CD4-positive, alpha-beta T cell (primary cell): ENCODE measurements at regions not wholly inside any gene's neighbourhood (a gene's known extent, or its start where the extent isn't known, plus 50 kb on each side); places are given as distances from the start of the nearest gene placed in this dataset.
"Not testable (repeated sequence)": the region's sequence is repeated elsewhere in the genome, so short reads cannot be mapped to it uniquely, and the experiment has no call there.

ENCODE experiments used
- ATAC-seq: fragments of 200-7000 bp; cut with Tn5 transposase; one replicate; pipeline ENCODE4 v1.10.0; 2022; ENCODE audit warnings: mild to moderate bottlenecking; ENCODE audit not compliant: poor library complexity
- CTCF ChIA-PET: fragments of 350-600 bp; sonication (Branson Sonifier 250); formaldehyde crosslinking; loops from one replicate; lab custom pipeline; 2021; ENCODE audit warnings: antibody characterized with exemption, inconsistent platforms; lab: Charles Lee
- POLR2A ChIA-PET: fragments of 350-600 bp; sonication (Branson Sonifier 250); formaldehyde crosslinking; loops from one replicate; lab custom pipeline; 2021; ENCODE audit warnings: antibody characterized with exemption, inconsistent platforms; lab: Charles Lee
- DNase-seq, 14 experiments: peaks; one replicate each; pipeline ENCODE4 v3.0.0-alpha.2; 2013 to 2020; ENCODE audit warnings: mixed read lengths in 2 of 14
- H3K27ac ChIP-seq, 2 donors: one replicate each; pipeline versions ENCODE4 v1.5.1 to v1.7.0; 2013; ENCODE audit warnings: low read length in 2 of 2, low read depth in 1 of 2, mild to moderate bottlenecking in 1 of 2
- H3K27me3 ChIP-seq, 2 experiments: 1 replicate in 1 of 2; 2 replicates in 1 of 2; pipeline versions ENCODE4 v1.6.1 to v1.7.0; 2013; ENCODE audit warnings: low read length in 2 of 2, control low read depth in 1 of 2, mild to moderate bottlenecking in 1 of 2, moderate library complexity in 1 of 2; ENCODE audit not compliant: insufficient read depth in 2 of 2, control insufficient read depth in 1 of 2
- H3K36me3 ChIP-seq: one replicate; pipeline ENCODE4 v1.6.1; 2013; ENCODE audit warnings: low read length, control low read depth; ENCODE audit not compliant: insufficient read depth
- H3K4me1 ChIP-seq: one replicate; pipeline ENCODE4 v1.6.1; 2013; ENCODE audit warnings: low read length, control low read depth; ENCODE audit not compliant: insufficient read depth
- H3K4me3 ChIP-seq: one replicate; pipeline ENCODE4 v1.5.1; 2013; ENCODE audit warnings: mild to moderate bottlenecking, low read length, moderate library complexity
- H3K9me3 ChIP-seq, 2 experiments: 1 replicate in 1 of 2; 2 replicates in 1 of 2; pipeline versions ENCODE4 v1.6.1 to v1.7.0; 2013; ENCODE audit warnings: low read length in 2 of 2, mild to moderate bottlenecking in 2 of 2, control low read depth in 1 of 2, moderate library complexity in 1 of 2; ENCODE audit not compliant: control insufficient read depth in 1 of 2, insufficient read depth in 1 of 2
- H3K27ac Mint-ChIP-seq: one replicate; pipeline ENCODE4 v1.8.0; 2020; ENCODE audit warnings: mixed read lengths
- H3K27me3 Mint-ChIP-seq: one replicate; pipeline ENCODE4 v1.8.0; 2021; ENCODE audit warnings: mixed read lengths
- H3K36me3 Mint-ChIP-seq: one replicate; pipeline ENCODE4 v1.8.0; 2021; ENCODE audit warnings: low read depth, mixed read lengths
- H3K4me1 Mint-ChIP-seq: one replicate; pipeline ENCODE4 v1.8.0; 2021; ENCODE audit warnings: low read depth, mixed read lengths
- H3K4me3 Mint-ChIP-seq: one replicate; pipeline ENCODE4 v1.8.0; 2020; ENCODE audit warnings: mild to moderate bottlenecking, mixed read lengths
- H3K9me3 Mint-ChIP-seq: one replicate; pipeline ENCODE4 v1.8.0; 2020; ENCODE audit warnings: mixed read lengths
- CTCF ChIP-seq: fragments of 200-600 bp; IDR thresholded peaks from one replicate; pipeline ENCODE4 v1.8.0; 2022; ENCODE audit warnings: antibody characterized with exemption, mild to moderate bottlenecking
- intact Hi-C, 2 experiments: fragments of 100-400 bp; cut with DNase I in 1 of 2; cut with micrococcal nuclease in 1 of 2; formaldehyde crosslinking; loops; one replicate each; pipeline versions ENCODE4 v1.15.1 to v1.9.0; 2023 to 2025; cut with DNase I, micrococcal nuclease

GRCh38 chr5:163318707-163319106 lies 118.7 kb upstream of the CCNG1 start:
- ATAC-seq (no peak), DNase-seq (no peak)
- Mint-ChIP-seq H3K27ac (no peak overlapping the region), H3K9me3 (no peaks in the 10 kb centered on the region), H3K4me3 (no peak overlapping the region), H3K36me3 (no peaks in the 10 kb centered on the region), H3K27me3 (no peaks in the 10 kb centered on the region), H3K4me1 (no peaks in the 10 kb centered on the region)
- H3K4me1 ChIP-seq, result no peaks in the 10 kb centered on the region
- no peak for TF ChIP-seq CTCF
- no peak overlapping the region for H3K27ac ChIP-seq
- H3K36me3 ChIP-seq, result no peaks in the 10 kb centered on the region
- no peaks in the 10 kb centered on the region for H3K9me3 ChIP-seq
- no peak overlapping the region for H3K4me3 ChIP-seq
- intact Hi-C loops, result no loop called here
- no peaks in the 10 kb centered on the region for H3K27me3 ChIP-seq
- ChIA-PET POLR2A (no interaction called here), CTCF (no interaction called here)

- Mint-ChIP-seq H3K36me3 (no peaks in the 10 kb centered on the region), H3K4me1 (no peaks in the 10 kb centered on the region), H3K9me3 (no peaks in the 10 kb centered on the region), H3K27ac (no peak overlapping the region), H3K27me3 (peaks cover 6% of the 10 kb centered on the region), H3K4me3 (no peak overlapping the region)
- Histone ChIP-seq H3K27ac (no peak overlapping the region), H3K9me3 (no peaks in the 10 kb centered on the region), H3K27me3 (no peaks in the 10 kb centered on the region), H3K4me3 (no peak overlapping the region), H3K36me3 (no peaks in the 10 kb centered on the region), H3K4me1 (no peaks in the 10 kb centered on the region)
- intact Hi-C loops, result no loop called here
- POLR2A ChIA-PET, result no interaction called here
- no peak for TF ChIP-seq CTCF
- ATAC-seq (no peak), DNase-seq (no peak)
- CTCF ChIA-PET, result no interaction called here
Observed at GRCh38 chr5:163321511-163321910, 115.9 kb upstream of the CCNG1 start.

DNA sequence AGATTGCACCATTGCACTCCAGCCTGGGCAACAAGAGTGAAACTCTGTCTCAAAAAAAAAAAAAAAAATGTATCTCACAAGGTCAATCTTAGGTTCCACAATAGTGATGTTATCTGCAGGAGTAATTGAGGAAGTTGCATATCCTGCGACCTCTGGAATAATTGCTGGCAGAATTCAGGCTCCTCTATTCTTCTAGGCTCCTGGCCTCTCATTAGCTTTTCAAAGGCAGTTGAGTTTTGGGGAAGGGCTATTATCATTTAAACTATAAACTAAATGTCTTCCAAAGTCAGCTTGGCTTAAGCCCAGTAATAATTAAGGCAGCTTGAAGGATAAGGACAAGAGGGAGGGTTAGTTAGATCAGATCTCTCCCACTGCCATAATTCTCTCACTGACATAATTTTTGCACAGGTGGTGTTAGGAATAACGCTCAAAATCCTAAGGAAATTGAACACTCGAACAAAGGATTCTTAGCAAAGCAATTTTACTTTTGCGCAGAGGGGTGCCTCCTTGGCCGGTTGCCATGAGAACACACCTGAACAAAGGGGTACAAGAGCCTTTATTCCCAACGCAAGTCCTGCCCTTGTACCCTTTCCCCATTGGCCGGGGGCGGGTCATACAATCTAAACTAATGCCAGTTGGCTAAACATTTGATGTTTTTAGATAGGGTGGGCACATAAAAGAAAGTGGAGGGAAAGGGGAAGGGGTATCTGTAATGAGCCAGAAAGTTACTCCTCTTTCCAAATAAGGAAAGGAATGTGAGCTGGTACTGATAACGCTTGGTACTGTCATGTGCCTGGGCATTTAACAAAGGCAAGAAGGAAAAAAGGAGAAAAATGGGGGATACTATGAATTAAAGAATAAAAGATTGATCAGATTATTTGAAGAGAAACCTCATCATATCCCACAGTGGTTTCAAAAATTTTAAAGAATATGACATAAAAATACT lies 106.4 kb upstream of the CCNG1 start:
- no peak overlapping the region for H3K27ac Mint-ChIP-seq
- peaks cover 2% of the 10 kb centered on the region for H3K9me3 Mint-ChIP-seq
- H3K4me1 ChIP-seq, result no peaks in the 10 kb centered on the region
- ChIA-PET CTCF (no interaction called here), POLR2A (no interaction called here)
- no peak for TF ChIP-seq CTCF
- H3K4me3 Mint-ChIP-seq, result no peak overlapping the region
- no peaks in the 10 kb centered on the region for H3K9me3 ChIP-seq
- H3K4me1 Mint-ChIP-seq, result no peaks in the 10 kb centered on the region
- ATAC-seq, result no peak
- H3K36me3 Mint-ChIP-seq, result no peaks in the 10 kb centered on the region
- intact Hi-C loops, result no loop called here
- no peak for DNase-seq
- H3K27me3 ChIP-seq, result no peaks in the 10 kb centered on the region
- H3K4me3 ChIP-seq, result no peak overlapping the region
- no peaks in the 10 kb centered on the region for H3K36me3 ChIP-seq
- no peak overlapping the region for H3K27ac ChIP-seq
- peaks cover 5% of the 10 kb centered on the region for H3K27me3 Mint-ChIP-seq

- H3K4me3 ChIP-seq, DNase-seq, ATAC-seq, H3K4me3 Mint-ChIP-seq, H3K9me3 Mint-ChIP-seq, H3K27me3 Mint-ChIP-seq, intact Hi-C loops, H3K36me3 Mint-ChIP-seq, H3K36me3 ChIP-seq, H3K27me3 ChIP-seq, CTCF ChIA-PET, POLR2A ChIA-PET, H3K27ac ChIP-seq, H3K4me1 Mint-ChIP-seq, H3K27ac Mint-ChIP-seq, H3K9me3 ChIP-seq, H3K4me1 ChIP-seq: not testable (repeated sequence)
Observed at GRCh38 chr5:163336074-163336473, 101.3 kb upstream of the CCNG1 start.
